SU-DHL-6 (cell line): ENCODE measurements at regions not wholly inside any gene's neighbourhood (a gene's known extent, or its start where the extent isn't known, plus 50 kb on each side); places are given as distances from the start of the nearest gene placed in this dataset.

Experiments
- CTCF ChIP-seq: fragments of 200-600 bp; sonication (generic); IDR thresholded peaks from one replicate; pipeline ENCODE4 v1.5.1; 2017; ENCODE audit warnings: antibody characterized with exemption, mild to moderate bottlenecking, low read length, moderate library complexity; ENCODE audit not compliant: insufficient read depth, poor library complexity, severe bottlenecking
- EZH2phosphoT487 ChIP-seq: fragments of 200-600 bp; sonication (generic), shearing (Covaris generic); conservative IDR thresholded peaks from 2 replicates; pipeline ENCODE4 v1.6.1; 2018; ENCODE audit warnings: mild to moderate bottlenecking, antibody characterized with exemption, low read length, moderate library complexity, mixed read lengths

GRCh38 chr12:114140576-114140975, 174.5 kb upstream of the RBM19 start:
- TF ChIP-seq EZH2phosphoT487 (no peak), CTCF (no peak)
